Fibroblast of lung (primary cell): ENCODE measurements at regions not wholly inside any gene's neighbourhood (a gene's known extent, or its start where the extent isn't known, plus 50 kb on each side); places are given as distances from the start of the nearest gene placed in this dataset.

Experiments
- DNase-seq, 2 donors: peaks; one replicate each; pipeline versions ENCODE4 v3.0.0 to v3.0.0-alpha.2; 2010; ENCODE audit warnings: low read depth in 2 of 2
- H2AFZ ChIP-seq: 2 replicates; pipeline ENCODE4 v1.5.1; 2012; ENCODE audit warnings: low read length, control low read depth, inconsistent platforms
- H3K27ac ChIP-seq: 2 replicates; pipeline ENCODE4 v1.5.1; 2011; ENCODE audit warnings: low read length, control low read depth; ENCODE audit not compliant: insufficient read depth
- H3K27me3 ChIP-seq: 2 replicates; pipeline ENCODE4 v1.5.1; 2011; ENCODE audit warnings: mild to moderate bottlenecking, low read length; ENCODE audit not compliant: control insufficient read depth, insufficient read depth
- H3K36me3 ChIP-seq: 2 replicates; pipeline ENCODE4 v1.5.1; 2011; ENCODE audit warnings: low read length; ENCODE audit not compliant: control insufficient read depth, insufficient read depth
- H3K4me1 ChIP-seq: 2 replicates; pipeline ENCODE4 v1.5.1; 2011; ENCODE audit warnings: low read length; ENCODE audit not compliant: control insufficient read depth, insufficient read depth; ENCODE audit errors: extremely low read depth
- H3K4me2 ChIP-seq: 2 replicates; pipeline ENCODE4 v1.5.1; 2011; ENCODE audit warnings: low read length, control low read depth; ENCODE audit not compliant: insufficient read depth; ENCODE audit errors: extremely low read depth
- H3K4me3 ChIP-seq, 4 experiments: fragments of 200-600 bp in 1 of 4; sonication (generic) in 1 of 4; replicated peaks in 1 of 4; 2 replicates each; pipeline ENCODE4 v1.5.1; 2011 to 2016; ENCODE audit warnings: low read length in 4 of 4, low read depth in 3 of 4, mild to moderate bottlenecking in 3 of 4, control low read depth in 2 of 4, inconsistent platforms in 1 of 4, mixed read lengths in 1 of 4; ENCODE audit not compliant: insufficient read depth in 1 of 4; ENCODE audit errors: control extremely low read depth in 1 of 4
- H3K79me2 ChIP-seq: 2 replicates; pipeline ENCODE4 v1.5.1; 2012; ENCODE audit warnings: mild to moderate bottlenecking, low read length, inconsistent platforms; ENCODE audit not compliant: control insufficient read depth, insufficient read depth
- H3K9ac ChIP-seq: 2 replicates; pipeline ENCODE4 v1.5.1; 2011; ENCODE audit warnings: mild to moderate bottlenecking, low read length, control low read depth; ENCODE audit not compliant: insufficient read depth
- H3K9me3 ChIP-seq: 2 replicates; pipeline ENCODE4 v1.5.1; 2012; ENCODE audit warnings: low read depth, low read length; ENCODE audit not compliant: control insufficient read depth, insufficient read depth
- H4K20me1 ChIP-seq: 2 replicates; pipeline ENCODE4 v1.5.1; 2011; ENCODE audit warnings: low read length; ENCODE audit not compliant: control insufficient read depth, insufficient read depth; ENCODE audit errors: extremely low read depth
- EZH2 ChIP-seq: IDR thresholded peaks from 2 replicates; pipeline ENCODE4 v1.5.1; 2012; ENCODE audit warnings: low read length, control low read depth, mild to moderate bottlenecking; ENCODE audit errors: missing control alignments
- TF ChIP-seq, protein P1 (sequence below), 2 donors: IDR thresholded peaks in 1 of 2; conservative IDR thresholded peaks in 1 of 2; 1 replicate in 1 of 2; 2 replicates in 1 of 2; pipeline ENCODE4 v1.5.1; 2011 to 2012; ENCODE audit warnings: low read length in 2 of 2, control low read depth in 1 of 2, inconsistent platforms in 1 of 2, low read depth in 1 of 2, mild to moderate bottlenecking in 1 of 2

DNA sequence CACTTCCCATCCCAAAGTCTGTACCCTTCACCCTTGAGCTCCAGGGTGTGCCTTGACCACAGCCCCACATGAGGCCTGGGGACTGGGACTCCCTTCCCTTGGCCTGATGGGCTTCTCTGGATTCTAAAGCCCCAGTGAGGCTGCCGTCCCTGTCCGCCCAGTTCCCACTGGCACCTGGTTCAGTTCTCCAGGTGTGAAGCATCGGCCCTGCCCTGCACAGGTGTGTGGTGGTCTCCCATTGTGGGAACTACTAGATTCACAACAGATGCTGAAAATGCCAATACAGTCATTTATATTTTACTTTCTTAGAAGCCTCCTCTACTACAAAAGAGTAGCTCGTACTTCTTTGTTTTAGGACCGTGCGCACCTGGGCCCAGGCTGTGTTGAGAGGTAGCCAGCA is 72.8 kb downstream of the TTLL2 start:
- TF ChIP-seq, protein P1, sequence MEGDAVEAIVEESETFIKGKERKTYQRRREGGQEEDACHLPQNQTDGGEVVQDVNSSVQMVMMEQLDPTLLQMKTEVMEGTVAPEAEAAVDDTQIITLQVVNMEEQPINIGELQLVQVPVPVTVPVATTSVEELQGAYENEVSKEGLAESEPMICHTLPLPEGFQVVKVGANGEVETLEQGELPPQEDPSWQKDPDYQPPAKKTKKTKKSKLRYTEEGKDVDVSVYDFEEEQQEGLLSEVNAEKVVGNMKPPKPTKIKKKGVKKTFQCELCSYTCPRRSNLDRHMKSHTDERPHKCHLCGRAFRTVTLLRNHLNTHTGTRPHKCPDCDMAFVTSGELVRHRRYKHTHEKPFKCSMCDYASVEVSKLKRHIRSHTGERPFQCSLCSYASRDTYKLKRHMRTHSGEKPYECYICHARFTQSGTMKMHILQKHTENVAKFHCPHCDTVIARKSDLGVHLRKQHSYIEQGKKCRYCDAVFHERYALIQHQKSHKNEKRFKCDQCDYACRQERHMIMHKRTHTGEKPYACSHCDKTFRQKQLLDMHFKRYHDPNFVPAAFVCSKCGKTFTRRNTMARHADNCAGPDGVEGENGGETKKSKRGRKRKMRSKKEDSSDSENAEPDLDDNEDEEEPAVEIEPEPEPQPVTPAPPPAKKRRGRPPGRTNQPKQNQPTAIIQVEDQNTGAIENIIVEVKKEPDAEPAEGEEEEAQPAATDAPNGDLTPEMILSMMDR (conservative IDR thresholded peaks at IDR 0.05 in 1 of 2, IDR thresholded peaks at IDR 0.05 in 1 of 2; ENCODE audit: low read depth in 1 of 2, low read length in 2 of 2), result no peak
- no peak for TF ChIP-seq EZH2
- Histone ChIP-seq H4K20me1 (no peaks in the 10 kb centered on the region), H2AFZ (no peak overlapping the region), H3K27ac (no peak overlapping the region), H3K4me3 (no peak overlapping the region), H3K27me3 (no peaks in the 10 kb centered on the region), H3K79me2 (no peaks in the 10 kb centered on the region), H3K9me3 (no peaks in the 10 kb centered on the region), H3K4me2 (no peak overlapping the region), H3K9ac (no peak overlapping the region), H3K36me3 (no peaks in the 10 kb centered on the region), H3K4me1 (no peaks in the 10 kb centered on the region)
- no peak for DNase-seq

DNA sequence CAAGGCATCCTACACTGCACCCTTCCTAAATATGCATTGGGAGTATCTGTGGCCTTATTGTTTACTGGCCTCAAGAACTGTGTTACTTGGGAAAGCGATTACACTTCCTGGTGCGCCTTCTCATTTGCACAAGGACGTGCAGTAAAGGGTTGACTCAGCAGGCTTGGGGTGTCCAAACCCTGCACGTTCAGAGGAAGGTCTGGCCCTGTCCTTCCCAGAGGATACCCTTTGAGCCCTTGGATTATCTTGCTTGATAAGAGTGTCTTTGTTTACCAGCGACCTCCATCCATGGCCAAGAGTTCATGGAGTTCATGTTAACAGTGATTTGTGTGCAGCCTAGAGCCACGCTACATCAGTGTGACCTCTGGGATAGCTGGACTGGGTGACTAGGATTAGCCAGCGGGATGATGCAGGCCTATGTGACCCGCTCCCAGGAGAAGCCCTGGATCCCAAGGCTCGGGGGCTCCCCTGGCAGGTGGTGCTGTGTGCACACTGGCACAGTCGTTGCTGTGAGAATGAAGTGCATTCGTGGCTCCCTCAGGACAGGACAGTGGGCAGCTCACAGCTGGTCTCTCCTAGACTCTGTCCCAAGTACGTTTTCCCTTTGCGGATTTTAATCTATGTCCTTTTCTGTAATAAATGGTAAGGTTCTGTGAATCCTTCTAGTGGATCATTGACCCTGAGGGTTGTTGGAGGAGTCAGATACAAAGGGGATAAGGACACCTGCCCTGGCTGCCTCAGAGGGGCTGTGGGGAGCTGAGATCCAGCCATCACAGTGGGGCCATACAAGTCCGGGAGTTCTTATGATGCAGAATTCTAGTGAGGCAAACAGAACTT is 73.5 kb downstream of the TTLL2 start:
- H3K4me1 ChIP-seq, result no peaks in the 10 kb centered on the region
- H3K79me2 ChIP-seq, result no peaks in the 10 kb centered on the region
- no peaks in the 10 kb centered on the region for H3K9me3 ChIP-seq
- H3K4me3 ChIP-seq, result no peak overlapping the region
- H4K20me1 ChIP-seq, result no peaks in the 10 kb centered on the region
- H3K36me3 ChIP-seq, result no peaks in the 10 kb centered on the region
- H3K27ac ChIP-seq, result no peak overlapping the region
- TF ChIP-seq, protein P1 (conservative IDR thresholded peaks at IDR 0.05 in 1 of 2, IDR thresholded peaks at IDR 0.05 in 1 of 2; ENCODE audit: low read depth in 1 of 2, low read length in 2 of 2), result no peak
- TF ChIP-seq EZH2, result no peak
- no peak for DNase-seq
- no peak overlapping the region for H3K4me2 ChIP-seq
- no peak overlapping the region for H3K9ac ChIP-seq
- no peaks in the 10 kb centered on the region for H3K27me3 ChIP-seq
- no peak overlapping the region for H2AFZ ChIP-seq

DNA sequence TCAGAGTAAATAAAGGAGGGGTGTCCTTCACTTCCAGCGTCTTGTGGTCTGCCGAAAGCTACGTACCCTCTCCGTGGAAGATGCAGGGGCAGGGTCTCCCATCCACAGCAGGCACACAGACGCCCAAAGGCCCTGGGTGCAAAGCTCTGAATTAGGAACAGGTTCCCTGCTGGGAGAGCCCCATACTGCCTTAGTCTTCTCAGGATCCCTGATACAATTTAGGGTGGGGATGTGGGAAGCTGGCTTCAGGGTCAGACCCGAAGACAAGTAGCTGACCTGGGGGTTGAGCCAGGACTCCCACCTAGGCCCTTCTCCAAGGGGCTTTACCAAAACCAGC is 74.1 kb downstream of the TTLL2 start:
- no peak overlapping the region for H3K4me2 ChIP-seq
- DNase-seq, result no peak
- no peak overlapping the region for H3K27ac ChIP-seq
- H3K9me3 ChIP-seq, result no peaks in the 10 kb centered on the region
- no peaks in the 10 kb centered on the region for H4K20me1 ChIP-seq
- H3K36me3 ChIP-seq, result no peaks in the 10 kb centered on the region
- no peak for TF ChIP-seq EZH2
- TF ChIP-seq, protein P1 (conservative IDR thresholded peaks at IDR 0.05 in 1 of 2, IDR thresholded peaks at IDR 0.05 in 1 of 2; ENCODE audit: low read depth in 1 of 2, low read length in 2 of 2), result no peak
- H3K4me1 ChIP-seq, result no peaks in the 10 kb centered on the region
- no peaks in the 10 kb centered on the region for H3K27me3 ChIP-seq
- no peaks in the 10 kb centered on the region for H3K79me2 ChIP-seq
- H3K4me3 ChIP-seq, result no peak overlapping the region
- no peak overlapping the region for H2AFZ ChIP-seq
- no peak overlapping the region for H3K9ac ChIP-seq
